ENCODE measurements at regions not wholly inside any gene's neighbourhood (a gene's known extent, or its start where the extent isn't known, plus 50 kb on each side); places are given as distances from the start of the nearest gene placed in this dataset.

DNA sequence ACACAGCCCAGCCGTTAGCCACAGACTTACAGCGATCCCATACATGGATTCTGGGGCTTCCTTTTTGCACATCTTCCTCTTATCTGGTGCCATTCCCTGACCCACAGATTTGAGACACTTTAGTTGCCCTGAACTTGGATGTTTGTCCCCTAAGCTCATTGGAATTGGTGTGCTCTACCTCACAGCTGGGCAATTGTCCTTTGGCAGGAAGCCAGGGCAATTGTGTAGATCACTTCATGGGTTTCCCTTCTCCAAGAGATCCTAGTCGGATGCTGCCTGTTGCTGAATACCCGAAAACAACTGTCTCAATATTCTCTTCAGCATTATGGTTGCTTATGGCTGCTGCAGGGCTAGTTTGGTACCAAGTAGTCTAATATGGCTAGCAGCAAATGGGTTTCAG is 470.7 kb upstream of the MKI67 start:
- H3K9me3 ChIP-seq (ENCODE audit: low read length): no peaks in the 10 kb centered on the region
- TF ChIP-seq, protein P1, sequence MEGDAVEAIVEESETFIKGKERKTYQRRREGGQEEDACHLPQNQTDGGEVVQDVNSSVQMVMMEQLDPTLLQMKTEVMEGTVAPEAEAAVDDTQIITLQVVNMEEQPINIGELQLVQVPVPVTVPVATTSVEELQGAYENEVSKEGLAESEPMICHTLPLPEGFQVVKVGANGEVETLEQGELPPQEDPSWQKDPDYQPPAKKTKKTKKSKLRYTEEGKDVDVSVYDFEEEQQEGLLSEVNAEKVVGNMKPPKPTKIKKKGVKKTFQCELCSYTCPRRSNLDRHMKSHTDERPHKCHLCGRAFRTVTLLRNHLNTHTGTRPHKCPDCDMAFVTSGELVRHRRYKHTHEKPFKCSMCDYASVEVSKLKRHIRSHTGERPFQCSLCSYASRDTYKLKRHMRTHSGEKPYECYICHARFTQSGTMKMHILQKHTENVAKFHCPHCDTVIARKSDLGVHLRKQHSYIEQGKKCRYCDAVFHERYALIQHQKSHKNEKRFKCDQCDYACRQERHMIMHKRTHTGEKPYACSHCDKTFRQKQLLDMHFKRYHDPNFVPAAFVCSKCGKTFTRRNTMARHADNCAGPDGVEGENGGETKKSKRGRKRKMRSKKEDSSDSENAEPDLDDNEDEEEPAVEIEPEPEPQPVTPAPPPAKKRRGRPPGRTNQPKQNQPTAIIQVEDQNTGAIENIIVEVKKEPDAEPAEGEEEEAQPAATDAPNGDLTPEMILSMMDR (IDR thresholded peaks at IDR 0.05; ENCODE audit: low read length): no peak
- no peak for TF ChIP-seq EZH2 (IDR thresholded peaks at IDR 0.05; ENCODE audit: borderline replicate concordance, low read length)
- H3K27me3 ChIP-seq (ENCODE audit: insufficient read depth, low read length): no peaks in the 10 kb centered on the region
- H3K4me3 ChIP-seq (ENCODE audit: low read depth, low read length, poor library complexity, severe bottlenecking): no peak overlapping the region
- no peaks in the 10 kb centered on the region for H4K20me1 ChIP-seq (ENCODE audit: insufficient read depth, low read length)
- no peaks in the 10 kb centered on the region for H3F3A ChIP-seq (ENCODE audit: insufficient read depth, low read length)
- H3K9ac ChIP-seq (ENCODE audit: low read length): no peak overlapping the region
- no peak overlapping the region for H3K27ac ChIP-seq (ENCODE audit: low read depth, low read length, poor library complexity, severe bottlenecking)
- no peaks in the 10 kb centered on the region for H3K4me1 ChIP-seq (ENCODE audit: insufficient read depth, low read length, severe bottlenecking)
- H3K79me2 ChIP-seq (ENCODE audit: insufficient read depth, low read length): no peaks in the 10 kb centered on the region
- H3K36me3 ChIP-seq (ENCODE audit: insufficient read depth, low read length): no peaks in the 10 kb centered on the region
- H3K4me2 ChIP-seq (ENCODE audit: low read length): no peak overlapping the region
- no peaks in the 10 kb centered on the region for H3K9me2 ChIP-seq (ENCODE audit: low read depth, low read length)
- no peak overlapping the region for H2AFZ ChIP-seq (ENCODE audit: low read length)

DNA sequence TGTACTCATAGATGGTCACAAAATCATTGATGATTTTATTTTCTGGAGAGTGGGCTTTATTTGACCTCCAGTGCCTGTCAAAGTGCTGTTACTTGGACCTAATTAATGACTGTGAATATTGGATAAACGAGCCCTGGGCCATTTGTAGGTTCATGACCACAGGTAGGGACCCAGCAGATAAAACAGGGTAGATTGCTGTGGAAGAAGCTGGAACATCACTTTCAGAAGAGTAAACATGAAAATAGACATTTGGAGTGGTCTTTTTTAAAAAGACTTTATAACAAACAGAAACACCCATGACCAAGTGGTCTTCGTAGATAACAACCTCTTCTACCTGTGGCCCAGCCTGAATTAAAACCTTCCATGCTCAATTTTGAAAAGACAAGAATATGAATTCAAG is 472.8 kb upstream of the MKI67 start:
- H3K79me2 ChIP-seq (ENCODE audit: insufficient read depth, low read length): no peaks in the 10 kb centered on the region
- no peak for TF ChIP-seq EZH2 (IDR thresholded peaks at IDR 0.05; ENCODE audit: borderline replicate concordance, low read length)
- TF ChIP-seq, protein P1 (IDR thresholded peaks at IDR 0.05; ENCODE audit: low read length): no peak
- no peaks in the 10 kb centered on the region for H4K20me1 ChIP-seq (ENCODE audit: insufficient read depth, low read length)
- H3K9me2 ChIP-seq (ENCODE audit: low read depth, low read length): no peaks in the 10 kb centered on the region
- no peak overlapping the region for H3K4me3 ChIP-seq (ENCODE audit: low read depth, low read length, poor library complexity, severe bottlenecking)
- no peak overlapping the region for H2AFZ ChIP-seq (ENCODE audit: low read length)
- H3K9ac ChIP-seq (ENCODE audit: low read length): no peak overlapping the region
- no peaks in the 10 kb centered on the region for H3K36me3 ChIP-seq (ENCODE audit: insufficient read depth, low read length)
- no peaks in the 10 kb centered on the region for H3K27me3 ChIP-seq (ENCODE audit: insufficient read depth, low read length)
- H3K4me1 ChIP-seq (ENCODE audit: insufficient read depth, low read length, severe bottlenecking): no peaks in the 10 kb centered on the region
- no peaks in the 10 kb centered on the region for H3K9me3 ChIP-seq (ENCODE audit: low read length)
- H3K4me2 ChIP-seq (ENCODE audit: low read length): no peak overlapping the region
- no peak overlapping the region for H3K27ac ChIP-seq (ENCODE audit: low read depth, low read length, poor library complexity, severe bottlenecking)
- no peaks in the 10 kb centered on the region for H3F3A ChIP-seq (ENCODE audit: insufficient read depth, low read length)

DNA sequence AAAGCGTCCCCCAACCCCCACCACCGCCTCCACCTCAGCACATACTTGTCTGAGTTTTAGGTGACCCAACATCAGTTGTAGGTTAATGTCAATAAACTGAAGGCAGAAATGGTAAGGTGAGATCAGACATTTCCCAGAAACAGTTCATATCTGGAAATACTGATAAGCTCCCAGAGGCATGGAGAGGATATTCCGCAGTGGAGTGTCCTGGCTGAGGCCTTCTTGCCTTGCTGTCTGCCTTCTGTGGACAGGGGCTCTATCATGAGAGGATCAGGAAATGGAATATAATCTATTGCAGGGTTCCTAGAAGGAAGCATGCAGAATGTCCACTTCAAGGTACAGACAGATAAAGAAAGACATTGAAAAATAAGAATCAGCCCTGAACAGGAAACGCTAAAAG is 473.3 kb upstream of the MKI67 start:
- Histone ChIP-seq H3K9ac (ENCODE audit: low read length) (no peak overlapping the region), H3K4me2 (ENCODE audit: low read length) (no peak overlapping the region), H2AFZ (ENCODE audit: low read length) (no peak overlapping the region), H3K9me3 (ENCODE audit: low read length) (no peaks in the 10 kb centered on the region), H3K79me2 (ENCODE audit: insufficient read depth, low read length) (no peaks in the 10 kb centered on the region), H3F3A (ENCODE audit: insufficient read depth, low read length) (no peaks in the 10 kb centered on the region), H3K4me1 (ENCODE audit: insufficient read depth, low read length, severe bottlenecking) (no peaks in the 10 kb centered on the region), H3K27ac (ENCODE audit: low read depth, low read length, poor library complexity, severe bottlenecking) (no peak overlapping the region), H3K4me3 (ENCODE audit: low read depth, low read length, poor library complexity, severe bottlenecking) (no peak overlapping the region), H3K27me3 (ENCODE audit: insufficient read depth, low read length) (no peaks in the 10 kb centered on the region), H3K36me3 (ENCODE audit: insufficient read depth, low read length) (no peaks in the 10 kb centered on the region), H3K9me2 (ENCODE audit: low read depth, low read length) (no peaks in the 10 kb centered on the region), H4K20me1 (ENCODE audit: insufficient read depth, low read length) (no peaks in the 10 kb centered on the region)
- no peak for TF ChIP-seq EZH2 (IDR thresholded peaks at IDR 0.05; ENCODE audit: borderline replicate concordance, low read length)
- TF ChIP-seq, protein P1 (IDR thresholded peaks at IDR 0.05; ENCODE audit: low read length): no peak
